Common myeloid progenitor, CD34-positive (primary cell): ENCODE measurements at regions not wholly inside any gene's neighbourhood (a gene's known extent, or its start where the extent isn't known, plus 50 kb on each side); places are given as distances from the start of the nearest gene placed in this dataset.

Experiments
- CTCF ChIA-PET: fragments of 350-600 bp; sonication (Branson Sonifier 250); formaldehyde crosslinking; loops from one replicate; lab custom pipeline; 2021; ENCODE audit warnings: antibody characterized with exemption; lab: Charles Lee
- POLR2A ChIA-PET: fragments of 350-600 bp; sonication (Branson Sonifier 250); formaldehyde crosslinking; loops from one replicate; lab custom pipeline; 2021; ENCODE audit warnings: antibody characterized with exemption; lab: Charles Lee
- DNase-seq, 3 donors: peaks; one replicate each; pipeline versions ENCODE4 v3.0.0 to v3.0.0-alpha.2; 2013
- H3K27ac ChIP-seq, 2 experiments: 1 replicate in 1 of 2; 2 replicates in 1 of 2; pipeline ENCODE4 v1.7.0; 2013; ENCODE audit warnings: inconsistent platforms in 2 of 2, low read length in 2 of 2, mild to moderate bottlenecking in 2 of 2, low read depth in 1 of 2, moderate library complexity in 1 of 2; ENCODE audit not compliant: severe bottlenecking in 2 of 2, insufficient read depth in 1 of 2, poor library complexity in 1 of 2
- H3K27me3 ChIP-seq, 5 experiments: replicated peaks in 2 of 5; 1 replicate in 3 of 5; 2 replicates in 2 of 5; pipeline versions ENCODE4 v1.6.1 to v1.7.0; 2013; ENCODE audit warnings: low read length in 4 of 5, mild to moderate bottlenecking in 2 of 5, moderate library complexity in 2 of 5, inconsistent platforms in 1 of 5; ENCODE audit not compliant: insufficient read depth in 5 of 5, control insufficient read depth in 4 of 5
- H3K36me3 ChIP-seq, 4 experiments: 1 replicate in 2 of 4; 2 replicates in 2 of 4; pipeline versions ENCODE4 v1.6.1 to v1.7.0; 2013; ENCODE audit warnings: low read length in 3 of 4, control low read depth in 1 of 4, mild to moderate bottlenecking in 1 of 4; ENCODE audit not compliant: control insufficient read depth in 4 of 4, insufficient read depth in 4 of 4
- H3K4me1 ChIP-seq, 4 experiments: 1 replicate in 3 of 4; 2 replicates in 1 of 4; pipeline versions ENCODE4 v1.6.1 to v1.7.1; 2013; ENCODE audit warnings: low read length in 3 of 4, mild to moderate bottlenecking in 3 of 4, control low read depth in 1 of 4, inconsistent platforms in 1 of 4, moderate library complexity in 1 of 4; ENCODE audit not compliant: control insufficient read depth in 4 of 4, insufficient read depth in 4 of 4; ENCODE audit errors: control extremely low read depth in 1 of 4
- H3K4me3 ChIP-seq, 7 experiments: 1 replicate in 4 of 7; 2 replicates in 3 of 7; pipeline versions ENCODE4 v1.5.1 to v1.7.0; 2013; ENCODE audit warnings: mild to moderate bottlenecking in 7 of 7, low read length in 6 of 7, moderate library complexity in 6 of 7, inconsistent platforms in 2 of 7, low read depth in 2 of 7, control low read depth in 1 of 7; ENCODE audit not compliant: insufficient read depth in 4 of 7, control insufficient read depth in 1 of 7; ENCODE audit errors: extremely low read depth in 1 of 7
- H3K9me3 ChIP-seq, 5 experiments: 1 replicate in 4 of 5; 2 replicates in 1 of 5; pipeline versions ENCODE4 v1.6.1 to v1.7.1; 2013; ENCODE audit warnings: low read length in 4 of 5, mild to moderate bottlenecking in 2 of 5, inconsistent platforms in 1 of 5, low read depth in 1 of 5, moderate library complexity in 1 of 5; ENCODE audit not compliant: control insufficient read depth in 4 of 5, insufficient read depth in 2 of 5; ENCODE audit errors: control extremely low read depth in 1 of 5
- WGBS: methylation state at CpG from one replicate; pipeline ENCODE4 v1.1.5; 2013; ENCODE audit not compliant: insufficient coverage; 5-methylcytosine and 5-hydroxymethylcytosine counted together

GRCh38 chr2:217183471-217183870 is 323.6 kb upstream of the TNP1 start:
- Histone ChIP-seq H3K27me3 (no peaks in the 10 kb centered on the region), H3K27ac (no peak overlapping the region), H3K4me3 (no peak overlapping the region), H3K4me1 (no peaks in the 10 kb centered on the region), H3K9me3 (peaks cover 0 to 1% (median 0%) of the 10 kb centered on the region in 5 experiments), H3K36me3 (no peaks in the 10 kb centered on the region)
- no CpG with 5 or more reads among the region's 1 CpG for WGBS
- ChIA-PET CTCF (interaction anchor here (0.7 to 1.1 kb wide), 2 partner anchors 12 to 21 kb away, joined by 3 to 5 read pairs; no protein-coding TSS in a partner anchor), POLR2A (no interaction called here)
- DNase-seq: no peak

GRCh38 chr2:217182926-217183325 is 323.1 kb upstream of the TNP1 start:
- DNase-seq: no peak
- Histone ChIP-seq H3K36me3 (no peaks in the 10 kb centered on the region), H3K4me3 (no peak overlapping the region), H3K27ac (no peak overlapping the region), H3K9me3 (peaks cover 0 to 1% (median 0%) of the 10 kb centered on the region in 5 experiments), H3K27me3 (no peaks in the 10 kb centered on the region), H3K4me1 (no peaks in the 10 kb centered on the region)
- WGBS: 97% methylated on average over 3 of the region's 3 CpGs
- CTCF ChIA-PET: no interaction called here
- POLR2A ChIA-PET: no interaction called here

- no peak for DNase-seq
- ChIA-PET POLR2A (no interaction called here), CTCF (no interaction called here)
- no peaks in the 10 kb centered on the region for H3K36me3 ChIP-seq
- no peaks in the 10 kb centered on the region for H3K27me3 ChIP-seq
- no peak overlapping the region for H3K27ac ChIP-seq
- H3K4me3 ChIP-seq: no peak overlapping the region
- H3K9me3 ChIP-seq: peaks cover 0 to 6% (median 1%) of the 10 kb centered on the region in 5 experiments
- no peaks in the 10 kb centered on the region for H3K4me1 ChIP-seq
These were observed 321.6 kb upstream of the TNP1 start for GRCh38 chr2:217181512-217181911.

- Histone ChIP-seq H3K4me1 (no peaks in the 10 kb centered on the region), H3K36me3 (no peaks in the 10 kb centered on the region), H3K27me3 (no peaks in the 10 kb centered on the region), H3K27ac (no peak overlapping the region), H3K4me3 (no peak overlapping the region), H3K9me3 (peaks cover 1 to 15% (median 5%) of the 10 kb centered on the region in 5 experiments)
- ChIA-PET CTCF (interaction anchor here (1.0 kb wide), 1 partner anchor 14 kb away, joined by 3 read pairs; no protein-coding TSS in a partner anchor), POLR2A (no interaction called here)
- no CpG with 5 or more reads among the region's 2 CpGs for WGBS
- DNase-seq: no peak
These were observed 320.0 kb upstream of the TNP1 start for GRCh38 chr2:217179854-217180253.

- H3K9me3 ChIP-seq: peaks cover 1 to 16% (median 5%) of the 10 kb centered on the region in 5 experiments
- CTCF ChIA-PET: interaction anchor here (0.9 to 1.0 kb wide), 2 partner anchors 12 to 290 kb away, joined by 3 to 5 read pairs; no protein-coding TSS in a partner anchor
- H3K4me3 ChIP-seq: no peak overlapping the region
- no peaks in the 10 kb centered on the region for H3K36me3 ChIP-seq
- DNase-seq: no peak
- no peaks in the 10 kb centered on the region for H3K27me3 ChIP-seq
- no peak overlapping the region for H3K27ac ChIP-seq
- POLR2A ChIA-PET: no interaction called here
- no peaks in the 10 kb centered on the region for H3K4me1 ChIP-seq
These were observed 318.5 kb upstream of the TNP1 start for GRCh38 chr2:217178341-217178740.

- H3K27ac ChIP-seq: no peak overlapping the region
- ChIA-PET CTCF (interaction anchor here (0.9 kb wide), 1 partner anchor 291 kb away, joined by 3 read pairs; no protein-coding TSS in a partner anchor), POLR2A (no interaction called here)
- H3K4me1 ChIP-seq: no peaks in the 10 kb centered on the region
- peaks cover 1 to 16% (median 5%) of the 10 kb centered on the region in 5 experiments for H3K9me3 ChIP-seq
- H3K27me3 ChIP-seq: no peaks in the 10 kb centered on the region
- H3K36me3 ChIP-seq: no peaks in the 10 kb centered on the region
- DNase-seq: no peak
- no peak overlapping the region for H3K4me3 ChIP-seq
These were observed 317.9 kb upstream of the TNP1 start for GRCh38 chr2:217177720-217178119.

- Histone ChIP-seq H3K4me1 (no peaks in the 10 kb centered on the region), H3K4me3 (no peak overlapping the region), H3K27ac (no peak overlapping the region), H3K27me3 (peaks cover 0 to 3% (median 0%) of the 10 kb centered on the region in 5 experiments), H3K9me3 (peaks cover 0 to 10% (median 5%) of the 10 kb centered on the region in 5 experiments), H3K36me3 (no peaks in the 10 kb centered on the region)
- ChIA-PET CTCF (interaction anchor here (1.2 kb wide), 2 partner anchors 12 to 478 kb away, joined by 3 to 5 read pairs; no protein-coding TSS in a partner anchor), POLR2A (no interaction called here)
- no peak for DNase-seq
These were observed 312.0 kb upstream of the TNP1 start for GRCh38 chr2:217171874-217172273.
